GM19463 (cell line): ENCODE measurements at regions not wholly inside any gene's neighbourhood (a gene's known extent, or its start where the extent isn't known, plus 50 kb on each side); places are given as distances from the start of the nearest gene placed in this dataset.
"Not testable (repeated sequence)": the region's sequence is repeated elsewhere in the genome, so short reads cannot be mapped to it uniquely, and the experiment has no call there.

Experiments
- ATAC-seq: cut with Tn5 transposase; IDR thresholded peaks from one replicate; pipeline ENCODE4 v1.9.1; 2021; ENCODE audit warnings: mild to moderate bottlenecking, moderate library complexity; ENCODE audit not compliant: unreplicated experiment

GRCh38 chr4:18698119-18698883 is 676.7 kb upstream of the LCORL start:
- ATAC-seq: peak; percentile 50

GRCh38 chr4:18695733-18696527 is 674.4 kb upstream of the LCORL start:
- ATAC-seq: no peak

GRCh38 chr4:18691431-18692200 is 670.1 kb upstream of the LCORL start:
- no peak for ATAC-seq

GRCh38 chr4:18690291-18690955 is 668.9 kb upstream of the LCORL start:
- ATAC-seq: no peak

GRCh38 chr4:18689308-18690115 is 668.0 kb upstream of the LCORL start:
- peak; percentile 66 for ATAC-seq

DNA sequence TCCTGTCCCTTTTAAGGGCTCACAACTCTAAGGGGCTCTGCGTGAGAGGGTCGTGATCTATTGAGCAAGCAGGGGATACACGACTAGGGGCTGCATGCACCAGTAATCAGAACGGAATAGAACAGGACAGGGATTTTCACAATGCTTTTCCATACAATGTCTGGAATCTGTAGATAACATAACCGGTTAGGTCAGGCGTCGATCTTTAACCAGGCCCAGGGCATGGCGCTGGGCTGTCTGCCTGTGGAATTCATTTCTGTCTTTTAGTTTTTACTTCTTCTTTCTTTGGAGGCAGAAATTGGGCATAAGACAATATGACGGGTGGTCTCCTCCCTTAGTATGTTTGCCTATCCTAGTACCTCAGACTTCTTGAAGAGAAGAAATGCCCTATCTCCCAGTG is 666.8 kb upstream of the LCORL start:
- ATAC-seq: not testable (repeated sequence)

DNA sequence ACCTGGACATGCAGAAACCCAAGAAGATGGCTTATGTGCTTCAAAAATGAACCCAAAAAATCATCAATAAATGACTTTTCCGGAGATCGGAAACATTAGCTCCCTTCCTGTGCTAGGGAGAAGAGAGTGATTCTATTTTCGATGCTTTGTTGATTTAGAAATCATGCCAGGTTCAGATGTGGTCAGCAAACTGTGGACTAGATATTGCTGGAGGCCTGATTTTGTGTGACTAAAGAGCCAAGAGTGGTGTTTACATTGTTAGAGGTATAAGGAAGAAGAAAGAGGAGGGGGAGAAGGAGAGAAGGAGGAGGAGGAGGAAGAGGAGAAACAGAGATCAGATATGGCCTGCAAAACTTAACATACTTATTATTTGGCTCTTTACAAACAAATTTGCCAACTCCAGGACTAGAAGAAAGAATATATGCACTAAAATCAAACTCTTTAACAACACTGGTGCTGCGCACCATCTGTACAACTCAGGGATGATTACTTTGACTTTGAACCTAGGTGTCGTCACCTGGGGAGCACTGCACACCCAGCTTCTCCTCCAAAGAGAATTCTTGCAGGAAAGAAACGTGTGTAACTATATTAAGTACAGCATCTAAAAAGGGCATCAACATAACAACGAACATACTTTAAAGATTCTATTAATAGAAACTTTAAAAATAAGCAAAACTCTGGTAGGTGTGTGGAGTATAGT is 664.9 kb upstream of the LCORL start:
- ATAC-seq: no peak

DNA sequence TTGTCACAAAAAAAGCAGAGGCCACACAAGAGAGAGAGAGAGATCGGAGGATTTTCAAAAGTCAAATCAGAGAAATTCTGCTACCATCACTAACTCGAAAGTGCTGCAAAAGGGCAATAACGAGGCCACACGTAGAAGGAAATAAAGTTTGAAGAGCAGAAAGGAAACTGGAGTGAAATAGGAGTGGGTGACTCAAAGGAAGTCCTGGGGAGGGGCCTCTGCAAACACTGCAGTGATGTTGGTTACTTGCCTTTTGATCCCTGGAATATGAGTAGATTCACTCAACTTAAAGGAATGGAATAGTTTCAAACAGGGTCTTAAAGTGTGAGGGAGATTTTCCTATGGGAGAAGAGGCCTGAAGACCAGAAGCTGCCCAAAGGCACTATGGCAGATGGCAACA is 663.4 kb upstream of the LCORL start:
- ATAC-seq: no peak

DNA sequence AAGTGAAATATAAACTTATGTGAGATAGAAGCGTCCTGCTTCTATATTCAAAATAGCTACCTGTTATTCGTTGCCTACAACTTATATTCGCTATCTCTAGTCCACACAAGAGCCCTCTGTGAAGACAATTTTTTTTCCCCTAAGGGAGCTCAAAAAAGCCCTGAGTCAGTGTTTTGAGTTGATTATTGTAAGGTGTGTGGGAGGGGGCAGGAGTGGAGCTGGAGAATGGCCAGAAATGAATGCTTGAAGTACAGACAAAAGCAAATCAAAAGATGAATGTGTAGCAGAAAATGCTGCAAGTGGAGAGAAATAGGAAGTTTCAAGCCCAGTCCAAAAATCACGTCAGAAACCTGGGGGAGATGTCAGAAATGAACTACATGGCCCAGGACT is 655.0 kb upstream of the LCORL start:
- ATAC-seq: no peak

- ATAC-seq: no peak
Measured at GRCh38 chr4:18675586-18676525, 654.3 kb upstream of the LCORL start.

DNA sequence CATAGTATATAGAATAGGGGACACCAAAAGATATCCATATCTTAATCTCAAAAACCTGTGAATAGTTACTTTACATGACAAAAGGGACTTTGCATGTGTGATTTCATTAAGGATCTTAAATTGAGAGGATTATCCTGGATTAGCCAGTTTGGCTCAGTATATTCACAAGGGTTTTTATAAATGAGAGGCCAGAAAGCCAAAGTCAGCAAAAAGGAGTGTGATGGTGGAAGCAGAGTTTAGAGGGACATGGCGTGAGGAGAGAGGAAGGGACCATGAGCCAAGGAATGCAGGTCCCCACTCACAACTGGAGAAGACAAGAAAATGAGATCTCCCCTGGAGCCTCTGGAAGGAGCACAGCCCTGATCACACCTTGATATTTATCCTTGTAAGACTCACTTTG is 648.5 kb upstream of the LCORL start:
- no peak for ATAC-seq

GRCh38 chr4:18669390-18669789 is 647.8 kb upstream of the LCORL start:
- ATAC-seq: no peak

DNA sequence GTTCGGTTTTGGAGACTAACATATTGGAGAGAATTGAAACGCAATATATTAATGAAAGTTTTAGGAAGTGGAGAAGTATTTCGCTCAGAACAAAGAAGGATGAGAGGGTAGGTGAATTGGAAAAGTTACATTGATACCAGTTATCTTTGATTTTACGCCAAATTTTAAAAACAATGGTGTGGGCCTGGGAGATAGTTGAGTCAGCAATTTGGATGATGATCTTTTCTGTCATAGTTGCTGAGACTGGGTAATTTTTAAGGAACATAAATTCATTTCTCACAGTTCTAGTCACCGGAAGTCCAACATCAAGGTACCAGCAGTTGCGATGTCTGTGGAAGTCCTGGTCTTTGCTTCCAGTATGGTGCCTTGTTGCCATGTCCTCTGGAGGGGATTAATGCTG is 644.8 kb upstream of the LCORL start:
- ATAC-seq: no peak

DNA sequence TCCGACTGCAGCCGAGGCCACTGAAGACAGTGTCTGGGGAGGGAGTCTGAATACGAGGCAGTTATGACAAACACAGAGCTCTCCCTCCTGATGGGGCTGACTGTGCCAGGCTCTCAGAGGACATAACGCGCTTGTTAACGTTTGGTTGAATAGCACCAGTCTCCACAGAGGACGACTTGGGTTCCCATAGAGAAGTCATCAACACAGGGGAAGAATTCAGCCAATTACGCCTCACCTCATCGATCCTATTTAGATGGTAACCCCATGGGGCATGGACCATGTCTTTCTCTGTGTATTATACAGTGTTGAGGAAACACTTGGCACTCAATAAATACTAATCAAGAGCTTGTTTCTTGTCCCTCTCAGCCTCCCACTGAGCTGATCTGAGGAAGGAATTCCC is 642.6 kb upstream of the LCORL start:
- no peak for ATAC-seq

GRCh38 chr4:18645351-18645750 is 623.8 kb upstream of the LCORL start:
- no peak for ATAC-seq

DNA sequence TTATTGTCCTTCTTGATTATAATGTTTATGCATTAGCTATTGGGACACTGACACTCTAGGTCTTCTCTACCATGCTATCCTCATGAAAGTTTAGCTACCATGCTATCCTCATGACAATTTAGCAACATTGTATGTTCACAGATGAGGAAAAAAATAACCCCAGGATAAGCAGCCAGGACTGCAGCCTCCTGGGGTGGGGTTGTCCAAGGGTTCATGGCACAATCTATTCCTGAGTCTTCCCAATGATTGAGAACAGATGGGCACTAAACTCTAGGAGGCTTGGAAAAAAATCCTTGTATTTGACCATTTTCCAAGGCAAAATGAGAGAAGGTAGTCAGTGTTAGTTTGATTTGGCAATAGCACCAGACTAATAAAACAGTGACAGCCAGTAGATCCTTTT is 619.8 kb upstream of the LCORL start:
- no peak for ATAC-seq

GRCh38 chr4:18638031-18638430 is 616.5 kb upstream of the LCORL start:
- no peak for ATAC-seq

DNA sequence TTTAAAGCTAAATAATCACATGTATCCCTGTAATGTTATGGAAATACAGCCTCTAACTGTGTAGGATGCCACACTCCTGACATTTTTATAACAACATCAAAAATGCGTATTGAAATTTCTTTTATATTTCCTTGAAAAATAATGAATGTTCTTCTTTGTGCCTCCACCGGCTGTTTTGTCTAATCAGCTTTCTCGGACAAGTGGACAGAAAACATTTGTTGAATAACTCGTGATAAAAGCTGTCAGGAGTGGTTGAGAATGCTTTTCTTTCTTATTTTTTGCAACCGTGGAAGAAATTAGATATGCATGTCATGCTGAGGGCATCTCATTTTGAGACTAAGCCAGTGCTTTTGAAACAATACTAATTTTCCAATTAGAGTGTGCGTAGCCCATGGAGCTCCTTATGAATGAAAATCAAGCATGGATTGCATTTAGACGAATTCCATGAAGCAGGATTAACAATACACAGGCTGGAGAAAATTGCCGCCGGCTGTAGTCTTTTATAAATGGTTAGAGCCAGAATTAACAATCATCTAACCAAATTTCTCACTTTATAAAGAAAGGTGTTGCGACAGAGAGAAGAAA is 614.5 kb upstream of the LCORL start:
- ATAC-seq: no peak
